ENCODE measurements at regions not wholly inside any gene's neighbourhood (a gene's known extent, or its start where the extent isn't known, plus 50 kb on each side); places are given as distances from the start of the nearest gene placed in this dataset.

GRCh38 chr14:94682736-94683135, 70.5 kb downstream of the SERPINA3 start:
- Histone ChIP-seq H3K4me1 (ENCODE audit: control insufficient read depth, insufficient read depth, low read length) (no peaks in the 10 kb centered on the region), H3K27me3 (ENCODE audit: control insufficient read depth in 1 of 2, insufficient read depth in 2 of 2, low read length in 2 of 2) (peaks cover 0 to 2% of the 10 kb centered on the region in 2 donors), H3K36me3 (ENCODE audit: control insufficient read depth in 2 of 2, insufficient read depth in 2 of 2, low read length in 2 of 2) (no peaks in the 10 kb centered on the region), H3K9ac (ENCODE audit: low read length in 2 of 2) (no peak overlapping the region), H3K4me3 (ENCODE audit: low read length in 2 of 2) (no peak overlapping the region), H3K9me3 (ENCODE audit: control insufficient read depth in 2 of 2, low read length in 2 of 2) (no peaks in the 10 kb centered on the region), H3K27ac (ENCODE audit: low read length) (no peak overlapping the region)

DNA sequence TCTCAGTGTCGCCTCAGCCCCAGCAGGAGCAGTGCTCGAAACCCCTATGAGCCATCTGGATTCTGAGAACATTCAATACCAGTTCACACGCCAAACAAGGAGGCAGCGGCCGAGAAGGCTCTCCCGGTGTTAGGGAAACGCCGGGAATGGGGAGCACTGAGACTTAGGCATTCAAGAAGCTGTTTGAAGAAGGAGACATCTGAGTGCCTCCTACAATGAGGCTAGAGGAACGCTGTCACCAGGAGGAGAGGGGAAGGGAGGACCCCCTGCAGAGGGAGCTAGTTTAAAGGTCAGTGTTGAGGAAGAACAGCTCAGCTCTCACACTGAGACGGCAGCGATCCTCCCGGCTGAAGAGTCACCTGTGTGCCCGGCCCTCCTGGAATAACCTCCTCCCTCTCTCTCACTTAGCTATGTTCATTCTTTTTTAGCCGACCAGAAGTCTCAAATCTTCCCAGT, 69.9 kb downstream of the SERPINA3 start:
- Histone ChIP-seq H3K9me3 (ENCODE audit: control insufficient read depth in 2 of 2, low read length in 2 of 2) (no peaks in the 10 kb centered on the region), H3K36me3 (ENCODE audit: control insufficient read depth in 2 of 2, insufficient read depth in 2 of 2, low read length in 2 of 2) (no peaks in the 10 kb centered on the region), H3K27me3 (ENCODE audit: control insufficient read depth in 1 of 2, insufficient read depth in 2 of 2, low read length in 2 of 2) (peaks cover 0 to 2% of the 10 kb centered on the region in 2 donors), H3K27ac (ENCODE audit: low read length) (no peak overlapping the region), H3K4me1 (ENCODE audit: control insufficient read depth, insufficient read depth, low read length) (no peaks in the 10 kb centered on the region), H3K9ac (ENCODE audit: low read length in 2 of 2) (no peak overlapping the region), H3K4me3 (ENCODE audit: low read length in 2 of 2) (no peak overlapping the region)

DNA sequence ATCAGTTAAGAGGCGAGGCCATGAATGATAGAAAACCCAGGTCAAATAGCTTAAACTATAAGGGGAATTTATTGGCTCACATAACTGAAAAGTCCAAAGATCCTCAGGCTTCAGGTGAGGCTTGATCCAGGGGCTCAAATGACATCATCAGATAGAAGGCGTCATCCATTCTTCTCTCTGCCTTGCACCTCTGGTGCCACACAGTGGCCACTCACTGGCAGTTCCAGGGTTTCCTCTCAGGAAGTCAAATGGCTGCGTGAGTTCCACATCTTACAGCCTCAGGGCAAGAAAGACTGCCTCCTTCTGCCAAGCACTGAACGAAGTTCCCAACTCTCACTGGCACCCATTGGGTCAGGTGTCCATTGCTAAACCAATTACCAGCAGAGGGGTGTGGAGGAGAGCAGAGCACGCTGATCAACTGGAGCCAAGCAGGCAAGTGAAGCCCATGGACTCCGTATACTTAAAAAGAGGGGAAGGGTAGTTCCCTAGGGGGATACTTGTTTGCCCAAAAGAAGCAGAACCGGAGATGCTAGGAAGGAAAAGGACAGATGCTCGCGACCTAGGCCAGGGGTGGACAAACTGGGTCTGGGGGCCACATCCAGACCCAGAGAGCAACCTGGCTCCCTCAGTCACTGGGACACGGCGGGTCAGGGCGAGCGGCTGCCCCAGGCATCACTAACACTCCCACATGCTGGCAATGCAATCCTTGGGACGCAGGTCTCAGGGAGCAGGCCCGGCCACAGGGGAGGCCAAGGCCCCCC, 69.3 kb downstream of the SERPINA3 start:
- H3K9ac ChIP-seq (ENCODE audit: low read length in 2 of 2): no peak overlapping the region
- peaks cover 0 to 2% of the 10 kb centered on the region in 2 donors for H3K27me3 ChIP-seq (ENCODE audit: control insufficient read depth in 1 of 2, insufficient read depth in 2 of 2, low read length in 2 of 2)
- no peaks in the 10 kb centered on the region for H3K9me3 ChIP-seq (ENCODE audit: control insufficient read depth in 2 of 2, low read length in 2 of 2)
- H3K4me1 ChIP-seq (ENCODE audit: control insufficient read depth, insufficient read depth, low read length): no peaks in the 10 kb centered on the region
- H3K4me3 ChIP-seq (ENCODE audit: low read length in 2 of 2): no peak overlapping the region
- H3K36me3 ChIP-seq (ENCODE audit: control insufficient read depth in 2 of 2, insufficient read depth in 2 of 2, low read length in 2 of 2): no peaks in the 10 kb centered on the region
- no peak overlapping the region for H3K27ac ChIP-seq (ENCODE audit: low read length)

GRCh38 chr14:94680862-94681288, 68.7 kb downstream of the SERPINA3 start:
- Histone ChIP-seq H3K4me1 (ENCODE audit: control insufficient read depth, insufficient read depth, low read length) (no peaks in the 10 kb centered on the region), H3K4me3 (ENCODE audit: low read length in 2 of 2) (no peak overlapping the region), H3K36me3 (ENCODE audit: control insufficient read depth in 2 of 2, insufficient read depth in 2 of 2, low read length in 2 of 2) (no peaks in the 10 kb centered on the region), H3K9ac (ENCODE audit: low read length in 2 of 2) (no peak overlapping the region), H3K27ac (ENCODE audit: low read length) (no peak overlapping the region), H3K9me3 (ENCODE audit: control insufficient read depth in 2 of 2, low read length in 2 of 2) (no peaks in the 10 kb centered on the region), H3K27me3 (ENCODE audit: control insufficient read depth in 1 of 2, insufficient read depth in 2 of 2, low read length in 2 of 2) (peaks cover 0 to 2% of the 10 kb centered on the region in 2 donors)

DNA sequence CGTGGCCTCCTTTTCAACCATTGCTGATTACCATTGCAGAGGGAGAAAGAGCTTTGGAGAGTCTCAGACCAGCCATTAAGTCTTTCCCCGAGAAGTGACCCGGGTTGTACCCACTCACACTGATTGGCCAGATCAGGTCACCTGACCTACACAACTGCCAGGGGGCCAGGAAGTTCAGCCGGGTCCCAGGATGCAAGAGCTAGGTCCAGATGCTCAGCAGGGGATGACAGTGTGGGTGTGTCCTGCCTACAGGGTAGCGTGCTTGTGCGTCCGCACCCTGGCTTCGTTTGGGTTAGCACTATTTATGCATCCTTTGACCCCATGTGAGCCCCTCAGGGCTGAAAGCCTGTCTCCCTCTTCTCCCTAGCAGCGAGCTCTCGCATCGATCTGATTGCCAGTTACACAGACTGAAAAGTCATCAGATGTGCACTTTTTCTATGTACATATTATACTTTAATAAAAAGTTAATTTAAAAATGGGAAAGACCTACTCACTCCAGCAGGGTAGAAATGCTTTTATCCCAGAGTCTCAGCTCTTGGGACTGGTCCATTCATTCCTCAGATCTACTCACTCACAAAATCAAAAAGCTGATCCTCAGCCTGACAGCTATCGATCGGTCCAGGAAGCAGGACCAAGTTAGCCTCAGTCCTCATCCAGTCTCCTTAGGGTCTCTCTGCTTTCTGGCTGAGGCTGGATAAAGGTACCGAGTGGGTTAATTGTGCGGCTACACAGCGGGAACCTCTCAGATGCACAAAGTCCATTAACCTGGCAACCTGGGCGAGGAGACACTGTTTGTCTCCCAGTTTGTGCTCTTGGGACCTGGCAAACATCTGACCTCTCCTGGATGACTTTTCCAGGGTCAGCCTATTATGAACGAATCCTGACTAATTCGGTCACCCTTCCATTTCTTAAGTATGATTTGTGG, 68.0 kb downstream of the SERPINA3 start:
- no peaks in the 10 kb centered on the region for H3K9me3 ChIP-seq (ENCODE audit: control insufficient read depth in 2 of 2, low read length in 2 of 2)
- no peaks in the 10 kb centered on the region for H3K4me1 ChIP-seq (ENCODE audit: control insufficient read depth, insufficient read depth, low read length)
- H3K27me3 ChIP-seq (ENCODE audit: control insufficient read depth in 1 of 2, insufficient read depth in 2 of 2, low read length in 2 of 2): peaks cover 0 to 4% of the 10 kb centered on the region in 2 donors
- no peaks in the 10 kb centered on the region for H3K36me3 ChIP-seq (ENCODE audit: control insufficient read depth in 2 of 2, insufficient read depth in 2 of 2, low read length in 2 of 2)
- H3K9ac ChIP-seq (ENCODE audit: low read length in 2 of 2): no peak overlapping the region
- no peak overlapping the region for H3K27ac ChIP-seq (ENCODE audit: low read length)
- no peak overlapping the region for H3K4me3 ChIP-seq (ENCODE audit: low read length in 2 of 2)

- Histone ChIP-seq H3K9me3 (ENCODE audit: control insufficient read depth in 2 of 2, low read length in 2 of 2) (no peaks in the 10 kb centered on the region), H3K27ac (ENCODE audit: low read length) (no peak overlapping the region), H3K4me1 (ENCODE audit: control insufficient read depth, insufficient read depth, low read length) (no peaks in the 10 kb centered on the region), H3K27me3 (ENCODE audit: control insufficient read depth in 1 of 2, insufficient read depth in 2 of 2, low read length in 2 of 2) (peaks cover 0 to 4% of the 10 kb centered on the region in 2 donors), H3K4me3 (ENCODE audit: low read length in 2 of 2) (no peak overlapping the region), H3K36me3 (ENCODE audit: control insufficient read depth in 2 of 2, insufficient read depth in 2 of 2, low read length in 2 of 2) (no peaks in the 10 kb centered on the region), H3K9ac (ENCODE audit: low read length in 2 of 2) (no peak overlapping the region)
Measured at GRCh38 chr14:94679106-94679810, 67.1 kb downstream of the SERPINA3 start.

DNA sequence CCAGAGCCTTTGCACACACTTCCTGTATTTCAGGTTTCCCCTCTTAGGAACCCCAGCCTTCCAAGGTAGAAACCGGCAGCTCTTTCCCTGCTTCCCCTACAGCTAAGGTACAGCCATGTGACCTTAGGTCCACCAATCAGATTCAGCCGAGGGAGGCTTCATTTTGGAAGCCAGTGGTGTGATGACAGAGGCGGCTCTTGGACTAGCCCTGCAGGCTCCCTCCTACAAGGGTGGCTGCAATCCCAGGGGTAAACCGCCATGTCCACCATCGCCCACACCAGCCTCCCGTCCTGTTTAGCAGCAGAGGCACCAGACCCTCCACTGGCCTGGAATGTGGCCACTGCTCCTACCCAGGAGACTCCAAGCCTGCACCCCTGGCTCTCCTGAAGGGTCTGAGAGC, 65.6 kb downstream of the SERPINA3 start:
- Histone ChIP-seq H3K4me3 (ENCODE audit: low read length in 2 of 2) (no peak overlapping the region), H3K9ac (ENCODE audit: low read length in 2 of 2) (no peak overlapping the region), H3K27ac (ENCODE audit: low read length) (no peak overlapping the region), H3K36me3 (ENCODE audit: control insufficient read depth in 2 of 2, insufficient read depth in 2 of 2, low read length in 2 of 2) (no peaks in the 10 kb centered on the region), H3K4me1 (ENCODE audit: control insufficient read depth, insufficient read depth, low read length) (no peaks in the 10 kb centered on the region), H3K9me3 (ENCODE audit: control insufficient read depth in 2 of 2, low read length in 2 of 2) (no peaks in the 10 kb centered on the region), H3K27me3 (ENCODE audit: control insufficient read depth in 1 of 2, insufficient read depth in 2 of 2, low read length in 2 of 2) (peaks cover 0 to 7% of the 10 kb centered on the region in 2 donors)

- no peaks in the 10 kb centered on the region for H3K36me3 ChIP-seq (ENCODE audit: control insufficient read depth in 2 of 2, insufficient read depth in 2 of 2, low read length in 2 of 2)
- H3K27me3 ChIP-seq (ENCODE audit: control insufficient read depth in 1 of 2, insufficient read depth in 2 of 2, low read length in 2 of 2): peaks cover 0 to 7% of the 10 kb centered on the region in 2 donors
- H3K27ac ChIP-seq (ENCODE audit: low read length): no peak overlapping the region
- no peak overlapping the region for H3K9ac ChIP-seq (ENCODE audit: low read length in 2 of 2)
- H3K4me1 ChIP-seq (ENCODE audit: control insufficient read depth, insufficient read depth, low read length): no peaks in the 10 kb centered on the region
- no peaks in the 10 kb centered on the region for H3K9me3 ChIP-seq (ENCODE audit: control insufficient read depth in 2 of 2, low read length in 2 of 2)
- no peak overlapping the region for H3K4me3 ChIP-seq (ENCODE audit: low read length in 2 of 2)
Measured at GRCh38 chr14:94677213-94677612, 65.0 kb downstream of the SERPINA3 start.

DNA sequence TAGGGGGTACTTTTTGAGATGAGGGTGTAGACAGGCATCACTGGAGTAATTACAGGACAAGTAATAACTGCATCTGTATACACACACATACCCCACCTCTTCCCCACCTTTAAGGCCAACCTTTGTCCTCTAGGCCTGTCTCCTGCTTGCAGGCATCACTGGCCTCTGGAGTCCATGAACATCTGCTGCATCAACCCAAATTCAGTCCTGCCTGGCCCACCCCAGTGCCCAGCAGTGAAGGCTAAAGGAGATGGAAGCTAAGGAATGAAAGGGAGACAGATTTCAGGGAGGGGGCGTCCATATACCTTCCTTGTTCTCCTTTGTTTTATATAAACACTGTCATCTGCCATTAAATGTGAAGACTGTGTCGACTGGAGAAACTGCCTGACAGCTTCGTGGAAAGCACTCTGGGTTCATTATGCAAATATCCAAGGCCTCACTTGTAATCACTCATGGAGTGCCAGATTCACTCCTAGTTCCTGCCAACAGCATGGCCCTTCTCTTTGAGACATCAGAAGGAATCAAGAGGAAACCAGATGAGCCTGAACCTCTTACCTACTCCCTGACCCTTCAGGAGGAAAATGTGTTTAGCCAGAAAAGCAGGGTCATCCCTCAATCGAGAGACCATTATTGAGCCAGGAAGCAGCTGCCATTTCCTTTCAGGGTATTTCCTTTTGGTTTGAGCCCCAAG, 64.4 kb downstream of the SERPINA3 start:
- Histone ChIP-seq H3K9me3 (ENCODE audit: control insufficient read depth in 2 of 2, low read length in 2 of 2) (no peaks in the 10 kb centered on the region), H3K27me3 (ENCODE audit: control insufficient read depth in 1 of 2, insufficient read depth in 2 of 2, low read length in 2 of 2) (peaks cover 0 to 7% of the 10 kb centered on the region in 2 donors), H3K9ac (ENCODE audit: low read length in 2 of 2) (no peak overlapping the region), H3K27ac (ENCODE audit: low read length) (no peak overlapping the region), H3K4me3 (ENCODE audit: low read length in 2 of 2) (no peak overlapping the region), H3K4me1 (ENCODE audit: control insufficient read depth, insufficient read depth, low read length) (no peaks in the 10 kb centered on the region), H3K36me3 (ENCODE audit: control insufficient read depth in 2 of 2, insufficient read depth in 2 of 2, low read length in 2 of 2) (no peaks in the 10 kb centered on the region)

- Histone ChIP-seq H3K27me3 (ENCODE audit: control insufficient read depth in 1 of 2, insufficient read depth in 2 of 2, low read length in 2 of 2) (peaks cover 0 to 7% of the 10 kb centered on the region in 2 donors), H3K36me3 (ENCODE audit: control insufficient read depth in 2 of 2, insufficient read depth in 2 of 2, low read length in 2 of 2) (no peaks in the 10 kb centered on the region), H3K9ac (ENCODE audit: low read length in 2 of 2) (no peak overlapping the region), H3K4me3 (ENCODE audit: low read length in 2 of 2) (no peak overlapping the region), H3K4me1 (ENCODE audit: control insufficient read depth, insufficient read depth, low read length) (no peaks in the 10 kb centered on the region), H3K9me3 (ENCODE audit: control insufficient read depth in 2 of 2, low read length in 2 of 2) (no peaks in the 10 kb centered on the region), H3K27ac (ENCODE audit: low read length) (no peak overlapping the region)
Measured at GRCh38 chr14:94675036-94675435, 62.8 kb downstream of the SERPINA3 start.
